WTC11 (cell line): ENCODE measurements at regions not wholly inside any gene's neighbourhood (a gene's known extent, or its start where the extent isn't known, plus 50 kb on each side); places are given as distances from the start of the nearest gene placed in this dataset.

Experiments
- ATAC-seq: fragments of 200-7000 bp; cut with Tn5 transposase; 2 replicates; pipeline ENCODE4 v1.10.0; 2021; ENCODE audit warnings: mild to moderate bottlenecking, moderate library complexity
- CTCF ChIA-PET: fragments of 300-600 bp; sonication (Branson Sonifier 250); formaldehyde crosslinking; loops from one replicate; lab custom pipeline; 2021; ENCODE audit warnings: antibody characterized with exemption; lab: Charles Lee
- POLR2A ChIA-PET: fragments of 350-600 bp; sonication (Branson Sonifier 250); formaldehyde crosslinking; loops from one replicate; lab custom pipeline; 2021; ENCODE audit warnings: antibody characterized with exemption; lab: Charles Lee
- DNase-seq: peaks from one replicate; pipeline ENCODE4 v3.0.0; 2021; ENCODE audit warnings: low spot score
- H3K27ac Mint-ChIP-seq: 2 replicates; pipeline ENCODE4 v1.8.0; 2021; ENCODE audit warnings: mixed read lengths
- H3K27me3 Mint-ChIP-seq: 2 replicates; pipeline ENCODE4 v1.8.0; 2021; ENCODE audit warnings: low read depth, mild to moderate bottlenecking, moderate library complexity, mixed read lengths
- H3K36me3 Mint-ChIP-seq: 2 replicates; pipeline ENCODE4 v1.8.0; 2021; ENCODE audit warnings: mixed read lengths
- H3K4me1 Mint-ChIP-seq: 2 replicates; pipeline ENCODE4 v1.8.0; 2022; ENCODE audit warnings: mixed read lengths
- H3K4me3 Mint-ChIP-seq: 2 replicates; pipeline ENCODE4 v1.8.0; 2021; ENCODE audit warnings: mild to moderate bottlenecking, moderate library complexity, mixed read lengths
- H3K9me3 Mint-ChIP-seq: 2 replicates; pipeline ENCODE4 v1.8.0; 2021; ENCODE audit warnings: mixed read lengths
- ATF1 ChIP-seq: sonication (generic); formaldehyde crosslinking; IDR thresholded peaks from 2 replicates; pipeline ENCODE4 v1.8.1; 2023; ENCODE audit warnings: mild to moderate bottlenecking, moderate library complexity, missing genetic modification reagents
- ATF3 ChIP-seq: sonication (generic); formaldehyde crosslinking; conservative IDR thresholded peaks from 2 replicates; pipeline ENCODE4 v1.8.1; 2022; ENCODE audit warnings: mild to moderate bottlenecking, missing genetic modification reagents
- MXD4 ChIP-seq: fragments of 250-450 bp; sonication (Bioruptor Pico); IDR thresholded peaks from 2 replicates; pipeline ENCODE4 v1.8.0; 2021; ENCODE audit warnings: mild to moderate bottlenecking, moderate library complexity, borderline replicate concordance
- MYBL2 ChIP-seq: sonication (generic); formaldehyde crosslinking; IDR thresholded peaks from 2 replicates; pipeline ENCODE4 v1.8.1; 2023; ENCODE audit warnings: mild to moderate bottlenecking, moderate library complexity, missing genetic modification reagents
- NFATC4 ChIP-seq: fragments of 250-450 bp; sonication (Bioruptor Pico); IDR thresholded peaks from 2 replicates; pipeline ENCODE4 v1.9.0; 2021; ENCODE audit warnings: mild to moderate bottlenecking
- NFYB ChIP-seq: sonication (generic); formaldehyde crosslinking; conservative IDR thresholded peaks from 2 replicates; pipeline ENCODE4 v1.8.0; 2022; ENCODE audit warnings: low read depth, missing genetic modification reagents
- NR2C2 ChIP-seq: sonication (generic); formaldehyde crosslinking; IDR thresholded peaks from 2 replicates; pipeline ENCODE4 v1.8.0; 2022; ENCODE audit warnings: mild to moderate bottlenecking, missing genetic modification reagents
- NR3C1 ChIP-seq: sonication (generic); formaldehyde crosslinking; conservative IDR thresholded peaks from 2 replicates; pipeline ENCODE4 v1.8.1; 2023; ENCODE audit warnings: low read depth, mild to moderate bottlenecking, missing genetic modification reagents
- PRDM15 ChIP-seq: sonication (generic); formaldehyde crosslinking; IDR thresholded peaks from 2 replicates; pipeline ENCODE4 v1.8.0; 2022; ENCODE audit warnings: missing genetic modification reagents
- SOX15 ChIP-seq: fragments of 250-450 bp; sonication (Bioruptor Pico); IDR thresholded peaks from 2 replicates; pipeline ENCODE4 v1.9.0; 2021; ENCODE audit warnings: mild to moderate bottlenecking
- TEAD1 ChIP-seq: sonication (generic); formaldehyde crosslinking; IDR thresholded peaks from 2 replicates; pipeline ENCODE4 v1.8.0; 2022; ENCODE audit warnings: mild to moderate bottlenecking, missing genetic modification reagents
- TP53 ChIP-seq: sonication (generic); formaldehyde crosslinking; IDR thresholded peaks from 2 replicates; pipeline ENCODE4 v1.8.1; 2023; ENCODE audit warnings: mild to moderate bottlenecking, missing genetic modification reagents
- ZNF219 ChIP-seq: sonication (generic); formaldehyde crosslinking; IDR thresholded peaks from 2 replicates; pipeline ENCODE4 v1.8.0; 2023; ENCODE audit warnings: missing genetic modification reagents, mild to moderate bottlenecking, borderline replicate concordance
- ZNF532 ChIP-seq: fragments of 250-450 bp; sonication (Bioruptor Pico); IDR thresholded peaks from 2 replicates; pipeline ENCODE4 v1.9.0; 2021; ENCODE audit warnings: mild to moderate bottlenecking, borderline replicate concordance
- ZSCAN18 ChIP-seq: fragments of 250-450 bp; sonication (Bioruptor Pico); IDR thresholded peaks from 2 replicates; pipeline ENCODE4 v2.1.2; 2022; ENCODE audit warnings: mild to moderate bottlenecking, moderate library complexity
- TF ChIP-seq, protein P1 (sequence below): sonication (generic); formaldehyde crosslinking; IDR thresholded peaks from 2 replicates; pipeline ENCODE4 v1.8.1; 2023; ENCODE audit warnings: mild to moderate bottlenecking, missing genetic modification reagents
- TF ChIP-seq, protein P2 (sequence below): sonication (generic); formaldehyde crosslinking; IDR thresholded peaks from 2 replicates; pipeline ENCODE4 v1.8.0; 2022; ENCODE audit warnings: mild to moderate bottlenecking, missing genetic modification reagents
- TF ChIP-seq, protein P3 (sequence below): sonication (generic); formaldehyde crosslinking; IDR thresholded peaks from 2 replicates; pipeline ENCODE4 v1.8.1; 2023; ENCODE audit warnings: mild to moderate bottlenecking, missing genetic modification reagents

- DNase-seq (no peak), ATAC-seq (no peak)
- no peaks in the 10 kb centered on the region for H3K27me3 Mint-ChIP-seq
- no peaks in the 10 kb centered on the region for H3K9me3 Mint-ChIP-seq
- no peak overlapping the region for H3K4me3 Mint-ChIP-seq
- H3K27ac Mint-ChIP-seq: no peak overlapping the region
- CTCF ChIA-PET: interaction anchor here (0.7 to 1.0 kb wide), 2 partner anchors 10 to 136 kb away, joined by 3 to 4 read pairs; no protein-coding TSS in a partner anchor
- TF ChIP-seq NR2C2 (no peak), MYBL2 (CRISPR knock-in tag) (no peak), ZNF219 (CRISPR knock-in tag) (no peak), NFATC4 (CRISPR knock-in tag) (no peak), PRDM15 (CRISPR knock-in tag) (no peak), ZNF532 (CRISPR knock-in tag) (no peak), ATF1 (CRISPR knock-in tag) (no peak), SOX15 (no peak), MXD4 (CRISPR knock-in tag) (no peak), ATF3 (CRISPR knock-in tag) (no peak), NFYB (CRISPR knock-in tag) (no peak), TEAD1 (CRISPR knock-in tag) (no peak)
- TF ChIP-seq, protein P1, sequence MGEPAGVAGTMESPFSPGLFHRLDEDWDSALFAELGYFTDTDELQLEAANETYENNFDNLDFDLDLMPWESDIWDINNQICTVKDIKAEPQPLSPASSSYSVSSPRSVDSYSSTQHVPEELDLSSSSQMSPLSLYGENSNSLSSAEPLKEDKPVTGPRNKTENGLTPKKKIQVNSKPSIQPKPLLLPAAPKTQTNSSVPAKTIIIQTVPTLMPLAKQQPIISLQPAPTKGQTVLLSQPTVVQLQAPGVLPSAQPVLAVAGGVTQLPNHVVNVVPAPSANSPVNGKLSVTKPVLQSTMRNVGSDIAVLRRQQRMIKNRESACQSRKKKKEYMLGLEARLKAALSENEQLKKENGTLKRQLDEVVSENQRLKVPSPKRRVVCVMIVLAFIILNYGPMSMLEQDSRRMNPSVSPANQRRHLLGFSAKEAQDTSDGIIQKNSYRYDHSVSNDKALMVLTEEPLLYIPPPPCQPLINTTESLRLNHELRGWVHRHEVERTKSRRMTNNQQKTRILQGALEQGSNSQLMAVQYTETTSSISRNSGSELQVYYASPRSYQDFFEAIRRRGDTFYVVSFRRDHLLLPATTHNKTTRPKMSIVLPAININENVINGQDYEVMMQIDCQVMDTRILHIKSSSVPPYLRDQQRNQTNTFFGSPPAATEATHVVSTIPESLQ (CRISPR knock-in tag): no peak
- TF ChIP-seq, all 79 proteins: peak for 0
- 0 out of 2 replicates have a peak, but pooled peaks cover 4% of the 10 kb centered on the region for H3K4me1 Mint-ChIP-seq
- no peaks in the 10 kb centered on the region for H3K36me3 Mint-ChIP-seq
- POLR2A ChIA-PET: no interaction called here
Observed at GRCh38 chr3:102089239-102089638, 239.9 kb downstream of the NFKBIZ start.

GRCh38 chr3:102089904-102090720 lies 240.8 kb downstream of the NFKBIZ start:
- TF ChIP-seq ATF1 (CRISPR knock-in tag) (no peak), NR3C1 (no peak), ATF3 (CRISPR knock-in tag) (no peak), NFYB (CRISPR knock-in tag) (no peak), ZSCAN18 (CRISPR knock-in tag) (no peak), TP53 (CRISPR knock-in tag) (no peak)
- TF ChIP-seq, protein P2, sequence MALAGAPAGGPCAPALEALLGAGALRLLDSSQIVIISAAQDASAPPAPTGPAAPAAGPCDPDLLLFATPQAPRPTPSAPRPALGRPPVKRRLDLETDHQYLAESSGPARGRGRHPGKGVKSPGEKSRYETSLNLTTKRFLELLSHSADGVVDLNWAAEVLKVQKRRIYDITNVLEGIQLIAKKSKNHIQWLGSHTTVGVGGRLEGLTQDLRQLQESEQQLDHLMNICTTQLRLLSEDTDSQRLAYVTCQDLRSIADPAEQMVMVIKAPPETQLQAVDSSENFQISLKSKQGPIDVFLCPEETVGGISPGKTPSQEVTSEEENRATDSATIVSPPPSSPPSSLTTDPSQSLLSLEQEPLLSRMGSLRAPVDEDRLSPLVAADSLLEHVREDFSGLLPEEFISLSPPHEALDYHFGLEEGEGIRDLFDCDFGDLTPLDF (CRISPR knock-in tag): no peak
- TF ChIP-seq, protein P3, sequence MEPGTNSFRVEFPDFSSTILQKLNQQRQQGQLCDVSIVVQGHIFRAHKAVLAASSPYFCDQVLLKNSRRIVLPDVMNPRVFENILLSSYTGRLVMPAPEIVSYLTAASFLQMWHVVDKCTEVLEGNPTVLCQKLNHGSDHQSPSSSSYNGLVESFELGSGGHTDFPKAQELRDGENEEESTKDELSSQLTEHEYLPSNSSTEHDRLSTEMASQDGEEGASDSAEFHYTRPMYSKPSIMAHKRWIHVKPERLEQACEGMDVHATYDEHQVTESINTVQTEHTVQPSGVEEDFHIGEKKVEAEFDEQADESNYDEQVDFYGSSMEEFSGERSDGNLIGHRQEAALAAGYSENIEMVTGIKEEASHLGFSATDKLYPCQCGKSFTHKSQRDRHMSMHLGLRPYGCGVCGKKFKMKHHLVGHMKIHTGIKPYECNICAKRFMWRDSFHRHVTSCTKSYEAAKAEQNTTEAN (CRISPR knock-in tag): no peak
- no peak for ATAC-seq
- POLR2A ChIA-PET: no interaction called here
- Mint-ChIP-seq H3K36me3 (no peaks in the 10 kb centered on the region), H3K4me1 (0 out of 2 replicates have a peak, but pooled peaks cover 4% of the 10 kb centered on the region), H3K4me3 (no peak overlapping the region), H3K9me3 (no peaks in the 10 kb centered on the region), H3K27ac (no peak overlapping the region), H3K27me3 (no peaks in the 10 kb centered on the region)
- DNase-seq: no peak
- CTCF ChIA-PET: no interaction called here
